ENCODE measurements at regions not wholly inside any gene's neighbourhood (a gene's known extent, or its start where the extent isn't known, plus 50 kb on each side); places are given as distances from the start of the nearest gene placed in this dataset.

- no peak for TF ChIP-seq CTCF (IDR thresholded peaks at IDR 0.05)
- no peak for TF ChIP-seq POLR2A (IDR thresholded peaks at IDR 0.05)
- H3K27me3 ChIP-seq: no peaks in the 10 kb centered on the region
- WGBS, 4 donors: 63 to 70% (median 68%) methylated on average over 6 of the region's 6 CpGs
- H3K9me3 ChIP-seq (replicated peaks in 1 of 3): peaks cover 0 to 6% (median 0%) of the 10 kb centered on the region in 3 donors
- intact Hi-C loops (cut with DNase I): no loop called here
- H3K27ac ChIP-seq: no peak overlapping the region
- H3K36me3 ChIP-seq (replicated peaks in 1 of 2): no peaks in the 10 kb centered on the region
- H3K4me3 ChIP-seq: no peak overlapping the region
- H3K4me1 ChIP-seq (replicated peaks in 1 of 2): no peaks in the 10 kb centered on the region
- no peak for DNase-seq
Observed at GRCh38 chr7:81574723-81575326, 195.0 kb downstream of the HGF start.

GRCh38 chr7:81573932-81574331 lies 195.9 kb downstream of the HGF start:
- Histone ChIP-seq H3K4me1 (replicated peaks in 1 of 2) (no peaks in the 10 kb centered on the region), H3K27ac (no peak overlapping the region), H3K4me3 (no peak overlapping the region), H3K27me3 (no peaks in the 10 kb centered on the region), H3K9me3 (replicated peaks in 1 of 3) (peaks cover 0 to 6% (median 0%) of the 10 kb centered on the region in 3 donors), H3K36me3 (replicated peaks in 1 of 2) (no peaks in the 10 kb centered on the region)
- TF ChIP-seq POLR2A (IDR thresholded peaks at IDR 0.05) (no peak), CTCF (IDR thresholded peaks at IDR 0.05) (no peak)
- DNase-seq: no peak
- 82 to 93% (median 88%) methylated on average over 1 of the region's 1 CpG for WGBS, 4 donors
- intact Hi-C loops (cut with DNase I): no loop called here

- no peak overlapping the region for H3K27ac ChIP-seq
- H3K27me3 ChIP-seq: no peaks in the 10 kb centered on the region
- H3K4me3 ChIP-seq: no peak overlapping the region
- H3K4me1 ChIP-seq (replicated peaks in 1 of 2): no peaks in the 10 kb centered on the region
- no peak for DNase-seq
- WGBS, 4 donors: 55 to 72% (median 62%) methylated on average over 1 of the region's 1 CpG
- H3K36me3 ChIP-seq (replicated peaks in 1 of 2): no peaks in the 10 kb centered on the region
- intact Hi-C loops (cut with DNase I): no loop called here
- TF ChIP-seq POLR2A (IDR thresholded peaks at IDR 0.05): no peak
- TF ChIP-seq CTCF (IDR thresholded peaks at IDR 0.05): no peak
- peaks cover 0 to 6% (median 0%) of the 10 kb centered on the region in 3 donors for H3K9me3 ChIP-seq (replicated peaks in 1 of 3)
Observed at GRCh38 chr7:81573128-81573527, 196.7 kb downstream of the HGF start.

GRCh38 chr7:81562581-81562980 lies 207.3 kb downstream of the HGF start:
- H3K4me3 ChIP-seq: no peak overlapping the region
- H3K27ac ChIP-seq: no peak overlapping the region
- no peaks in the 10 kb centered on the region for H3K4me1 ChIP-seq (replicated peaks in 1 of 2)
- intact Hi-C loops (cut with DNase I): no loop called here
- TF ChIP-seq POLR2A (IDR thresholded peaks at IDR 0.05) (no peak), CTCF (IDR thresholded peaks at IDR 0.05) (no peak)
- H3K9me3 ChIP-seq (replicated peaks in 1 of 3): no peaks in the 10 kb centered on the region
- no peak for DNase-seq
- WGBS, 4 donors: 50 to 66% (median 59%) methylated on average over 5 of the region's 5 CpGs
- H3K27me3 ChIP-seq: no peaks in the 10 kb centered on the region
- H3K36me3 ChIP-seq (replicated peaks in 1 of 2): no peaks in the 10 kb centered on the region

All from adrenal gland (tissue), 9 donors.